ENCODE measurements at regions not wholly inside any gene's neighbourhood (a gene's known extent, or its start where the extent isn't known, plus 50 kb on each side); places are given as distances from the start of the nearest gene placed in this dataset.
A peak's percentile ranks its signal among the peaks of the same experiment; 100 is the strongest.
"Not testable (repeated sequence)": the region's sequence is repeated elsewhere in the genome, so short reads cannot be mapped to it uniquely, and the experiment has no call there.

DNA sequence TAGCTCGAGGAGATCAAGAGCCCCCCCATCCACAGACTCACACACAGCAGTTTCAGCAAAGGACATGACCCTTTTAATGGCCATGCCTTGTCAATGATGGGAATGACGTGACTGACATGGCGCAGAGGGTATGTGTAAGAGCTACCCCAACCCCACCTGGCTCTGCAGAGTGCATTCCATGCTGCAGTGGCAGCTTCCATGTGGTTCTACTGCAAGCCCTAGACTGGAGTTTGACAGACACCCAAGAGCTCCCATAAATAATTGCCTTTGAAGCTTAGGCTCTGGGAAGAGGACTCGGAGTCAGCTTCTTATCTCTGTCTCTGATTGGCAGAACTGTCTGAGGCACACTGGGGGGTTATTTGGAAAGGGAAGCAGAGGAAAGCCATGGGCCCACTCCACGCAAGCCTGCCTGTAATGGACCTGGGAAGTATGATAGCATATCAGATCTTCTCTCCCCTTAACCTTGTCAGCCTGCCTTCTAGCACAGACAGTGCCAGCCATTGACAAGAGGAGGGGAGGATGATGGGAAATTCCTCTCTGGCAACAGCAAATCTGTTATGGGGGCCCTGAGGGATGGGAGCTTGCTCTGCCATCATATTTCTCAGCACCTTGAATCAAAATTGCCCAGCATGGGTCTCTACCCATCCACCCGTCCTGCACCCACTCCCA lies 478.5 kb upstream of the PODXL start:
- DNase-seq: no peak
- intact Hi-C loops (cut with DNase I): no loop called here

DNA sequence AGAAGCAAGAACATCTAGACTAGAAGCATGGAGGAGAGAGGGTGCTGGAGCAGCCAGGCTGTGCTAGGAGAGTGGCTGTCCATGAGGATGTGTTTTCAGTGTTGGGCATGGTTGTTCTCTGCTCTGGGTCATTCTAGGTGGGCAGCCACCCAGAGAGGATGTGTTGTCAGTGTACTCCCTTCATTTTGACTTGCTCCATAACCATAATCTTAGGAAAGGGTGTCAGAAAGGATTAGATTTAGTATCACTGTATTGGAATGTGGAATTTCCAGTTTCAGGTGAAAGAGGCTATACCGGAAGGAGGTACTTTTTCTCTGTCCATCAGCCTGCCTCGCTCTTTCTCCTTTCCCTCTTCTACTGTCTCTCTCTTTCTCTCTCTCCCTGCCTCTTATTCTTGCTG lies 474.5 kb upstream of the PODXL start:
- intact Hi-C loops (cut with DNase I): no loop called here

DNA sequence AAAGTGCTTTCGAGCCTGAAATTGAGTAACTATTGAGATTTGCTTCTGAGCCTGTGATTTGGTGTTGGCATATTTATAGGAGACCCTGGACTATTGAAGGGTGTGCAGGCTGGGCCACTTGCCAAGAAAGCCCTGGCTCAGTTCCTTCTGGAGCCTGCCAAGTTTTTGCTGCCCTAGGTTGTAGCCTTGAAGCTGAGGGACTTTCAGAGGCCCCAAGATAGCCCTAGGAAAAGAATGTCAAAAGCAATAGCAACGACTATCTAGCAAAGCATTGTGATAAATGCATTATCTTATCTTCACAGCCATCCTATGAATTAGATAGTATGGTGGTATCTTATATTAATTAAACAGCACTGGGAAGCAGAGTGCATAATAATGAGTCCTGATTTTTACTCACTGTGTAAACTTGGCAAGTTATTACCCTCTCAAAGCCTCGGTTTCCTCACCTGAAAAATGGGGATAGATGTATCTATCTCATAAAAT lies 473.7 kb upstream of the PODXL start:
- DNase-seq: peak in 35 of 42 donors; percentile 22 to 78 (median 51)
- intact Hi-C loops (cut with DNase I): no loop called here

More for the DNA sequence above, 474.5 kb upstream of the PODXL start:
- DNase-seq: no peak

DNA sequence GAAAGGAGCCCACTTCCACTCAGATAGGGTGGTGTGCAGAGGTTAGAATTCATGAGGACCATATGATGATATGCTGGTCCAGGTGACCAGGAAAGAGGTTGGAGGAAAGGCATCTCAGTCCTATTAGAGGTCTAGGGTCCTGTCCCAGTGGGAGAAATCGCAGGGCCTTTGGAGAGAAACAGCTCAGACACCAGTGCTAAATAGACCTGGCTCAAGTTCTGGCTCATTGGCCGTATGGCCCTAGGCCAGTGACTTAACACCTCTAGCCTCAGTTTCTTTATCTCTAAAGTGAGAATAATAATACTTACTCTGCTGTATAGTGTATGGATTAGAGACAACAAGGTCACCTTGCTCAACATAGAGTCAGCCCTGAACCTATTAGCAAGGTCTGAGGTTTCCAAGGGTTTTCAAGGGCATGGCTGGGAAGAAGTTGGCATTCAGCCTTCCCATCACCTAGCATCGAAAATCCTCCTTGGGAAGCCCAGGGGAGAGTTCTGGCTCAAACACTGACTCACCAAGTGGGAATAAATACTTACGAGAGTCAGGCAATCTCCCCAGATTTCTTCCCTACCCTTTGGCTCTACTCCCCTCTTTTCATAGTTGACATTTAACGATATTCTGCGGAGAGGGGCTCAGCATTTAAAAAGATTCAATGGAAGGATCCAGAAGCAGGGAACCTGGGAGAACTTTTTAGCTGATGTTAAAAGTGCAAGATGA lies 473.1 kb upstream of the PODXL start:
- peak in 2 of 42 donors; percentile 9 to 52 for DNase-seq
- intact Hi-C loops (cut with DNase I): no loop called here

DNA sequence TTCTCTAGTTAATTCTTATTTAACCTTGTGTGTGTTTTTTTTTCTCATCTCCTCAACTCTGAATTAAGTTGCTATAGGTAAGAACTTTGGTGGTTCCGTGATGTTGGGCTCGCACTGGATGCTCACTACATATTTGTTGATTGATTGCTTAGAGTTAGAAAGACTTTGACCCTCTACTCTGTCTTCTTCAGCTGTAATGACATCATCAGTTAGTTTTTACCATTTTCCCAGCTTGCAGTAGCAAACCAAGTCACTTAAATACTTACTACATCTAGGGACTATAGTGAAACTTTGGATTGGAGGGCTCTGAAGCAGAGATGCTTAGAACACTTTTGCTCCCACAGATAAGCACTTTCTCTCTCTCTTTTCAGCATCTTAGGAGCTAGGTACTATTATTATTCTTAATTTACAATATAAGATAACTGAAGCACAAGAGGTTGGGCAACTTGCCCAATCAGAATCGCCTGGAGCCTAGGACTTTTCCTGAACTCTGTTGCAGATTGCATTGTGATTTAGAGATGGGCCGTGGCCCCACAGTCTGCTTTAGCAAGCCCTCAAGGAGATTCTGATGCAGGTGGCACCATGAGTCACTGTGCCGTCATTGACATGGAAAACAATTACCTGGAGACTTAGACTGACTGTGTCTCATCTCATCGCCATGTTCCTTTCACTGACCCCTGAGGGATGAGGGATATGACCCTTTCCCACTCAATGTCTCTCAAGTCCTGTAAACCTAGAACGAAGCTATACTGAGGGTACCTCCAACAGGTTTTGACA lies 471.9 kb upstream of the PODXL start:
- DNase-seq: no peak
- intact Hi-C loops (cut with DNase I): no loop called here

DNA sequence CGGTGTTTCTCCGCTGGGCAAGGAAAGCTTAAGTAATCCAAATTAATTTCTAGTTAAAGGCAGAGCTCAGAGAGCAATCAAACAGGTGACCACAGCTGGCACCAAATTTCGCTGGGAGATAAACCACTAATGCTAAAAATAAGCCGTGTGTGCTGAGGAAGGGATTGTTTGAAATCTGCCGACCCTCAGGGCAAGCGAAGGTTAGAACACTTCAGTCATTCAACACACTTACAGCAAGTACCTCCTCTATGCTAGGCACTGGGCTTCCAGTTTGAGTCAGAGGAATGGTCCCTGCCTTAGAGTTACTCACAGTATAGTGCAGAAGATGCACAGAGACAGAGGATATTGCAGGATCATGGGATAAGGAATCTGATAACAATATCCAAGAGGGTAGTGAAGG lies 467.9 kb upstream of the PODXL start:
- intact Hi-C loops (cut with DNase I): no loop called here
- no peak for DNase-seq

DNA sequence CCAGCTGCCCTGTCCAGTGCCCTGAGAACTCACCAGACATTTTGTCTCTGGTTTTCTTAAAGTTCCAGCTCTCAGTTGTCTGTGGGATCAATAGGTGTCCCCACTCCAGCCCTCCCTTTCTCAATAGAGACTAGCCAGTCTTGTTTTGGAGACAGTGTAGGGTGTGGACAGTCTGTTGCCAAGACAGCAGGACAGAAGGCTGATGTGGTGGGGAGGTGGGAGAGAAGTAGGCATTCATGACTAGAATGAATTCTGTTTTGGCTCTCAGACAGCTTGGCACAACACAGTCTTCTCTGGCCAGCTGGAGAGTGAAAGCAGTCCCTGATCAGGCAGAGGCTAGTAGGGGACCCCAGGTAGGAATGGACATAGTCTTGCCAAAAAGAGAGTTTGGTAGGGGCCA lies 467.0 kb upstream of the PODXL start:
- intact Hi-C loops (cut with DNase I): no loop called here
- no peak for DNase-seq

DNA sequence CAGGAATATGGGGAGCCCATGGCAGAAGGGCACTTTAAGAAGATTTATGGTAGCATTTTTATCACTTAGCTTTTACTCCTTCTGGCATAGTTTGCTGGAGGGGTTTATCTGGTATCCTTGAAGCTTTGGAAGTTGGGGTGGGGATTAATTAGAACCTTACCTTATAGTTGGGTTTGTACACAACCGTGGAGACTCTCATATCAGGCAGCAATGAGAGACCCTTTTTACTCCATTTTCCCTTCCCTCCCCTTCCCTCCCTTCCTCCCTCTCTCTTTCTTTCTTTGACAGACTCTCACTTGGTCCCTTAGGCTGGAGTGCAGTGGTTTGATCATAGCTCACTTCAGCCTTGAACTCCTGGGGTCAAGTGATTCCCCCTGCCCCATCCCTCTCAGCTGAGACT lies 465.8 kb upstream of the PODXL start:
- intact Hi-C loops (cut with DNase I): no loop called here
- no peak for DNase-seq

DNA sequence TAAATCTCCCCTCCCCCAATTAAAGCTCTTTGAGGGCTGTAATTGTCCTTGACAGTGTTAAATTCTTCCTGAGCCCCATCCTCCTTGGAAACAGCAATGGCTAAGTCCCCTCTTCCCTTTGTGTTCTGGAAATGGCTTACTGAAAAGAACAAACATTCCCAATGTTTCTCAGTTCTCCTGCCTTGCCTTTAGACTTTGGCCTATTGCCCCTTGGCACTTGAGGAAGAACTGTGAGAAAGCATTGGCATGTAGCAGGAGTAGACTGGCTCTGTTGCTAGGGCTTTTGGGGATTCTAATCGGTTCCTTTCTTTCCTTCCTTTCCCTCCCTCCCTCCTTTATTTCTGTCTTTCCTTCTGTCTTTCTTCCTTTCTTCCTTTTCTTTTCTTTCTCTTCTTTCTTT lies 463.3 kb upstream of the PODXL start:
- intact Hi-C loops (cut with DNase I): no loop called here
- DNase-seq: no peak

DNA sequence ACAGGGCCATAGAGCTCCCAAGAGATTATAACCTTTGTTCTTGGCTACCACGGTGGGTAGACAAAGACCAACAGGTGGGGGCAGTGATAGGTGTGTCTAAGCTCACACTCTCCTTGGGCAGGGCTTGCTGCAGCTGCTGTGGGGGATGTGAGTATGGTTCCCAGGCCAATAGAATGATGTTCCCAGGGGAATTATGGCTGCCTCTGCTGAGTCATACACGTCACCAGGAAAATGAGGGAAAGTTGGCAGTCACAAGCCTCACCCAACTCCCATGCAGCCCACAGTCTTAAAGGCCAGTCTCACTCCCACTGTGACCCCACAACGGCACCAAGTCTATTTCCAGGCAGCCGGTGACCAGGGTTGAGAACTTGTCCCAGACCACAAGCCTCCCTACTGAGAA lies 453.4 kb upstream of the PODXL start:
- DNase-seq: no peak
- intact Hi-C loops (cut with DNase I): no loop called here

DNA sequence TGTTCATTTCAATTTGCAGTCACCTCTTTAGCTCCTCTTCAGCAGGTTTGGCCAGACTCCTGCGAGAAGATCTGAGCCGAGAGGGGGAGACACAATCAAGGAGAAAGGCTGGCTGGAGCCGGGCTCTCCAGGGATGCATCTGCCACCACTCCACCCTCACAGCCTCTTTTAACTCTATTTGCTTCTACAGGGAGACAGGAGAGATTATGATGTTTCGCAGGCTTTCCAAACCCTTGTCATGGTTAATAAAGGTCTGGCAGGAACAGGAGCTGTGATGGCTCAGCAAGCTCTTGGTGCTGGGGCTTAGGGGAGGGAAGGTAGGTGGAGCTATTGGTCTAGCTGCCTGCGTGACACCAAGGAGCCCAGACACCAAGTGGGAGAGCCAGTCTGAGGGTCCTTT lies 448.1 kb upstream of the PODXL start:
- intact Hi-C loops (cut with DNase I): no loop called here
- peak in 3 of 42 donors; percentile 3 to 11 (median 9) for DNase-seq

DNA sequence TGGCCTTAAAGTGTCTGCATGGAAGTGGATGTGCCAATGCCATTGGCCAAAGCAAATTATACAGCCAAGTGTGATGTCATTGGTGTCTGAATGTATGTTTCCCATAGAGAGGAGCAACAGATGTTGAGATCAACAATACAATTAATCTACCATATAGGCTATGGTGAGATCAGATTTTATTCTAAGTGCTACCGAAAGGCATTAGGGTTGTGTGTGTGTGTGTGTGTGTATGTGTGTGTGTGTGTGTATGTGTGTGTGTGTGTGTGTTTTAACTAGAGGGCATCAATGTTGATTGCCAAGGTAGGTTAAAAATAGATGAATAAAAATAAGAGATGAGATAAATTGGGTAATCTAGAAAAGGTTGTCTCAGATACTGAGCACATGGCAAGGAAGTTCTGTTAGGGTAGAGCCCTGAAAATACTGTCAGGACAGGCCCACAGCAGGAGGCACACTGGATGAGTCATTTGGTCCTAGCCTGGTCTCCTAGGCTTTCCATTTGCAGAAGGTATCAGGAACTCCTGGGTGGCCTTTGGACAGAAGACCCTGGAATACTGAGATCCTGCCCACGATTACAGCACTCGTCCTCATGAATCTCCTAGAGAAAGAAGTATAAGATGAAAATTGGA lies 446.0 kb upstream of the PODXL start:
- intact Hi-C loops (cut with DNase I): no loop called here
- no peak for DNase-seq

DNA sequence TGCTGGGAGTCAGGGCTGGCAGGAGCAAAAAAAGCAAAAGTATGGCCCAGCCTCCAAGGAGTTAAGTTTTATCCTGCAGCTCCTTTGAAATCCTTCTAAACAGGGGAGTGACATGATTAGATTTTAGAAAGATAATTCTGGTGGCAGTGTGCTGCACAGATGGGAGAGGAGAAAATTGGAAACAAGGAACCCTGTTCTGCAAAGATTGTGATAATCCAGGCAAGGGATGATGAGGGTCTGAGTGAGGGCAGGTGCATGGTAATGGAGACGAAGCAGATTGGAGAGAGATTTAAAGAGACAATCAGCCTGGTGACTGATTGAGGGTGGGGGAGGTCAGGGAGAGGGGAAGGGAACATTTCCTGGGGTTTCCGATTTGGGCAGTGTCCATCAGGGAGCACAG lies 444.7 kb upstream of the PODXL start:
- intact Hi-C loops (cut with DNase I): no loop called here
- no peak for DNase-seq

DNA sequence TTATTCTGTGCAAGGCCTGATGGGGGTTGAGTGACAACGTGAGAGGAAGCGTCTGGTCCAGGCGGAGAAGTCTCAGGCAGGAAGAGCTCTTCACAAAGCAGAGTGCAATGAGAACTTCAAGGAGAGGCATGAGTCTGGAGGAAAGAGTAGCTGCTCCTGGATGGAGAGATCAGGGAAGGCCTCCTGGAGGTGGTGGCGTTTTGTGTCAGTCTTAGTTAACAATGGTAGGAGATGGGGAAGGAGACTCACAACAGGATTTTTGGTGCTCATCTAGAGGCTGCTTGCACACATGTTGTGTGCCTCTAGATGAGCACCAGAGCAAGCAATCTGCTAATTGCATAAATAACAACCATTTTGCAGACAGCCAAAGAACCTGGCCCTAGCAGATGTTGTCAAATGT lies 442.8 kb upstream of the PODXL start:
- no peak for DNase-seq
- intact Hi-C loops (cut with DNase I): no loop called here

DNA sequence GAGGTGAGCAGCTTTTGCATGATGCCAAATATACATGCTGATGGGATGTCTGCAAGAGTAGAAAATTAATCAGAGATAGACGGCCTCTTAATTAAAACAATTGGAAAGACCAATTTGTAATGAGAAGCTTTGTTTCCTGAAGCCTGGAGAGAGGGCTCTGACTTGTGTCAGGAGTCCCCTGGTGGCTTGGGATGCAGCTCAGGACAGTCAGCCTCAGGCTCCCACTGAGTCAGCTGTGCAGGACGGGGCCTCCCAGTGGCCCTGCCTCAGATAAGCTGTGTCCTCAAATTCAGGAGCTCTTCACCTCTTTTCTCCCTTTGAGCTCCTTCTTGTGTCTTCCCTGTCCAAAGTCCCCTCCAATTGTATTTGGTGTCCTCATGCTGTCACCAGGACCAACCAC lies 438.9 kb upstream of the PODXL start:
- DNase-seq: no peak
- intact Hi-C loops (cut with DNase I): no loop called here

DNA sequence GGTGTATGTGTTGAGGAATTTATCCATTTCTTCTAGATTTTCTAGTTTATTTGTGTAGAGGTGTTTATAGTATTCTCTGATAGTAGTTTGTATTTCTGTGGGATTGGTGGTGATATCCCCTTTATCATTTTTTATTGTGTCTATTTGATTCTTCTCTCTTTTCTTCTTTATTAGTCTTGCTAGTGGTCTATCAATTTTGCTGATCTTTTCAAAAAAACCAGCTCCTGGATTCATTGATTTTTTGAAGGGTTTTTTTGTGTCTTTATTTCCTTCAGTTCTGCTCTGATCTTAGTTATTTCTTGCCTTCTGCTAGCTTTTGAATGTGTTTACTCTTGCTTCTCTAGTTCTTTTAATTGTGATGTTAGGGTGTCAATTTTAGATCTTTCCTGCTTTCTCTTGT lies 424.6 kb upstream of the PODXL start:
- DNase-seq; intact Hi-C loops (cut with DNase I): not testable (repeated sequence)

DNA sequence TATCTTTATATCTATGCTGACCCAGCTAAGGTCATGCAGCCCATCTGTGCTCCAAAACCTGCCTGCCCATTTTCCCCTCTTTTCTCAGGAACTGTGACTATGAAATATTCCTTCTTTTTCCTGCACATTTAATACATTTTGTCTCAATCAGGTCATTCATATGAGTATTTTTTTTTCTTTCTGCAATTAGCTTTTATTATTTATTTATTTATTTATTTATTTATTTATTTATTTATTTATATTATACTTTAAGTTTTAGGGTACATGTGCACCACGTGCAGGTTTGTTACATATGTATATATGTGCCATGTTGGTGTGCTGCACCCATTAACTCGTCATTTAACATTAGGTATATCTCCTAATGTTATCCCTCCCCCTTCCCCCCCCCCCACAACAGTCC lies 421.7 kb upstream of the PODXL start:
- DNase-seq; intact Hi-C loops (cut with DNase I): not testable (repeated sequence)

DNA sequence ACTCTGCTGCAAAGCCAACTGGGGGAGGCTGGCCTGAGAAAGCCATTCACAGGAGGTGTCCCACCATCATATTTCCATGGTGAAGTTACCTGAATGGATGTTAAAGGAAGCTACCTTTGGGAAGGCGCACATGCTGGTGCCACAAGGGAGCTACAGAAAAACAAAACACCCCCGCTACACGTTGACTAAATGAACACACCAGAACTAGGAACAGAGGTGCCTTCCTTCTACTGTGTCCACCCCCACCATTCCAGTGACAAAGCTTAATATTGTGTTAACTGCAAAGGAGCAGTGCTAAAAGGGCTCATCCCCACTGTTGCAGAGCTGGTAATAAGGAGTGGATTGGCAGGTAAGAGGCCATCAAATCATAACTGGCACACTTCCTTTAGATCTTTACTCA lies 420.0 kb upstream of the PODXL start:
- intact Hi-C loops (cut with DNase I): no loop called here
- DNase-seq: peak in 11 of 42 donors; percentile 5 to 56 (median 13)

DNA sequence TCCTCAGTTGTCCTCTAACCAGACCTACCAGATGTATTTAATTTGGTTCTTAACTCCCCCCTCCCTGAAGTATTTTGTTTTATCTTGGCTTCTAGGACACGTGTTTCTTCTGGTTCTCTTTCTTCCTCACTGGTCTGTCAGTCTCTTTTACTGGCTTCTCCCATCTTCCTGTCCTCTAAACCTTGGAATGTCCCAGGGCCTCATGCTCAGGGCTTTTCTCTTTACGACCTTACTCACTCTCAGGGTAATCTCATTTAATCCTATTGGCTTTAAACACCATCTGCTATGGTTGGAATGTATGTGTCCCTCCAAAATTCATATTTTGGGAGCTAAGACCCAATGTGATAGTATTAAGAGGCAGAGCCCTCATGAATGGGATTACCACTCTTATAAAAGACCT lies 418.2 kb upstream of the PODXL start:
- intact Hi-C loops (cut with DNase I): no loop called here
- no peak for DNase-seq

DNA sequence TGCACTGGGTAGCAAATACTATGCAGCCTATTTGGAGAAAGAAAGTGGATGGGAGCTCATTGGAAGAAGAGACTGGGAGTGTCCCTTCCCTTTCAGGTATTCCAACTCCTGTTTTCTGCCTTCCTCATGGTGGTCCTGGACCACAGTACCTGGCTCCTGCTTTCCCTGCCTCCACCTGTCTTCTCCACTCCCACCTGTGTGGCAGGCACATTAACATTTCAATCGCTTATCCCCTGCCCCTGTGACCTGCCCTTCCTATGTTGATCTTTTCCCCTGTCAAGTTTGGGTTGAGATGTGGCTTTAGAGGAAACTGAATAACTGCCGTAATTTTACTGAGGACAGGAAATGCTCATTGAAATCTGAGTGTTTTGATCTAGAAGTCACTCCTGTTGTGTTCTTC lies 415.8 kb upstream of the PODXL start:
- DNase-seq: no peak
- intact Hi-C loops (cut with DNase I): no loop called here
